ENCODE measurements at regions not wholly inside any gene's neighbourhood (a gene's known extent, or its start where the extent isn't known, plus 50 kb on each side); places are given as distances from the start of the nearest gene placed in this dataset.

DNA sequence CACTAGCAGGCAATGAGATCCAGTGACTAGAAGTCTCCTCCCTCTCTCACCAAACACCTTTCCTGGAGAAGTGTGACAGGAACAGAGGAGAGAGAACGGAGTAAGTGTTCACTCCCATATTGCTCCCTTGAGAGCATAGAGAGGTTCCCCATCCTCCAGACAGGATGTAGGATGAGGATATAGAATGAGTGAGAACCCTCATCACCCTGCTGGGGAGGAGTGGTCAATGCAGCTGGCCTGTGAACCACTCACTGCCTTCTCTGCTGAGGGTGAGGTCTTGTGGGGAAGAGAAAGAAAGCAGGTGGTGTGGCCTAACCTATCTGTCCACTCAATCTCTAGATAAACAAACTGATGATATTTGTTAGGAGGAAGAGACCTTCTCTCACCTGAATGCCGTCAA, 386.6 kb downstream of the PCDH20 start (continued):
- TF ChIP-seq USF2 (IDR thresholded peaks at IDR 0.05; ENCODE audit: borderline replicate concordance, low read depth, low read length) (no peak), SPI1 (IDR thresholded peaks at IDR 0.05; ENCODE audit: borderline replicate concordance, insufficient read depth, low read depth, low read length) (no peak), IRF4 (IDR thresholded peaks at IDR 0.05; ENCODE audit: low read depth, low read length) (no peak), RUNX3 (IDR thresholded peaks at IDR 0.05; ENCODE audit: low read length) (no peak), ZNF687 (IDR thresholded peaks at IDR 0.05) (no peak), TARDBP (IDR thresholded peaks at IDR 0.05; ENCODE audit: borderline replicate concordance) (no peak), EED (IDR thresholded peaks at IDR 0.05; ENCODE audit: low read depth) (no peak), HSF1 (IDR thresholded peaks at IDR 0.05; ENCODE audit: low read depth, low read length) (no peak)
- TF ChIP-seq, protein P1, sequence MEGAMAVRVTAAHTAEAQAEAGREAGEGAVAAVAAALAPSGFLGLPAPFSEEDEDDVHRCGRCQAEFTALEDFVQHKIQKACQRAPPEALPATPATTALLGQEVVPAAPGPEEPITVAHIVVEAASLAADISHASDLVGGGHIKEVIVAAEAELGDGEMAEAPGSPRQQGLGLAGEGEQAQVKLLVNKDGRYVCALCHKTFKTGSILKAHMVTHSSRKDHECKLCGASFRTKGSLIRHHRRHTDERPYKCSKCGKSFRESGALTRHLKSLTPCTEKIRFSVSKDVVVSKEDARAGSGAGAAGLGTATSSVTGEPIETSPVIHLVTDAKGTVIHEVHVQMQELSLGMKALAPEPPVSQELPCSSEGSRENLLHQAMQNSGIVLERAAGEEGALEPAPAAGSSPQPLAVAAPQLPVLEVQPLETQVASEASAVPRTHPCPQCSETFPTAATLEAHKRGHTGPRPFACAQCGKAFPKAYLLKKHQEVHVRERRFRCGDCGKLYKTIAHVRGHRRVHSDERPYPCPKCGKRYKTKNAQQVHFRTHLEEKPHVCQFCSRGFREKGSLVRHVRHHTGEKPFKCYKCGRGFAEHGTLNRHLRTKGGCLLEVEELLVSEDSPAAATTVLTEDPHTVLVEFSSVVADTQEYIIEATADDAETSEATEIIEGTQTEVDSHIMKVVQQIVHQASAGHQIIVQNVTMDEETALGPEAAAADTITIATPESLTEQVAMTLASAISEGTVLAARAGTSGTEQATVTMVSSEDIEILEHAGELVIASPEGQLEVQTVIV (IDR thresholded peaks at IDR 0.05; ENCODE audit: borderline replicate concordance, partially characterized antibody), result no peak
- TF ChIP-seq, protein P2, sequence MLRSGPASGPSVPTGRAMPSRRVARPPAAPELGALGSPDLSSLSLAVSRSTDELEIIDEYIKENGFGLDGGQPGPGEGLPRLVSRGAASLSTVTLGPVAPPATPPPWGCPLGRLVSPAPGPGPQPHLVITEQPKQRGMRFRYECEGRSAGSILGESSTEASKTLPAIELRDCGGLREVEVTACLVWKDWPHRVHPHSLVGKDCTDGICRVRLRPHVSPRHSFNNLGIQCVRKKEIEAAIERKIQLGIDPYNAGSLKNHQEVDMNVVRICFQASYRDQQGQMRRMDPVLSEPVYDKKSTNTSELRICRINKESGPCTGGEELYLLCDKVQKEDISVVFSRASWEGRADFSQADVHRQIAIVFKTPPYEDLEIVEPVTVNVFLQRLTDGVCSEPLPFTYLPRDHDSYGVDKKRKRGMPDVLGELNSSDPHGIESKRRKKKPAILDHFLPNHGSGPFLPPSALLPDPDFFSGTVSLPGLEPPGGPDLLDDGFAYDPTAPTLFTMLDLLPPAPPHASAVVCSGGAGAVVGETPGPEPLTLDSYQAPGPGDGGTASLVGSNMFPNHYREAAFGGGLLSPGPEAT (IDR thresholded peaks at IDR 0.05; ENCODE audit: low read depth), result no peak

Data from GM12878 (cell line).